COLO668 (cell line): ENCODE measurements at regions not wholly inside any gene's neighbourhood (a gene's known extent, or its start where the extent isn't known, plus 50 kb on each side); places are given as distances from the start of the nearest gene placed in this dataset.
A peak's percentile ranks its signal among the peaks of the same experiment; 100 is the strongest.

Source experiments
- DNase-seq: peaks from one replicate; lab custom pipeline; 2025; ENCODE audit not compliant: unreplicated experiment; lab: John Stamatoyannopoulos, UW

DNA sequence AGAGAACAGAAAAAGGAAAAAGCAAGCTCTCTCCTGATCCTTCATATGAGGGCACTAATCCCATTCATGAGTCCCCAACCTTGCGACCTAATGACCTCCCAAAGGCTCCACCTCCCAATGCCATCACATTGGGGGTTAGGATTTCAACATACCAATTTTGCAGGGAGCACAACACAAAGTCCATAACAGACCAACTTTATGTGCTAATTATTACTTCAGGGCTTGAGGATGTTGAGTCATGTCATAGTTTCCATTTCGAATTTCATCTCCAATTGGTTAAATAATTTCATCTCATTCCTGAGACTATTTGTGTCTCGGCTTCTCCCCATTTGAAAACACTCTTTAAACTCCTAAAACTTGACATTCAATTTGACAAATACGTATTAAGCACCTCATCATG is 69.9 kb upstream of the KLF7 start:
- DNase-seq, result no peak

DNA sequence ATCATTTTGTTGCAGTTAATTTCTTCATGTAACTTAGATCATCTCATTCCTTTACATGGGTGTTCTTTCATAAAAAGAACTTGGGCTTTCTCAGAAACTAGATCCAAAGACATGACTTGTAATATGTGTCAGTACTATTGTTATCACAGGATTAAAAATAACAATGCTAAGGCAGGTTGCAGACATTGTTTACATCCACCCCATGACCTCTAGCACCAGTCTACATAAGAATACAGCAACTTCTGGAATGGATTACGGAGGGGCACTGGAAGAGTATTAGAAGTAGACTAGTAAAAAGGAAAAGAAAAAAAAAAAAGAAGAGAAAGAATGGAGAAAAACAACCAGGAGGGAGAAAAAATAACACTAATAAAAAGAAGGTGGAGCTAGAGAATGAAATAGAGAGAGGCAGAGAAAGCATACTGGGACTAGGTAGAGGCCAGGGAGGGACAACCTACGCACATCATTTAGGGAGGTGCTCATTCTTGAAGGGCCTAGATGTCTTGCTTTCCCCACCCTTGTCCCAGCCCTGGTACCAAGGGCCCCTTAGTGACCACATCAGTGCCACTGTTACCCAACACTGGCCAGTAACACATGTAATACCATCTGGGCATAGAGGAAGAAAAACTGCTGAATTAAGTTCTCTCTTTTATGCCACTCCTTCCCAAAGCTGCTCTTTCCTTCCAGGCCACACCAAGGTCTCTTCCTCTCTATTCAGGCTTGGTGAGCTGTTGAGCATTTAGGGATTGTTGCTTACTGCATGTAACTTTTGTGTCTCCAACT is 70.6 kb upstream of the KLF7 start:
- DNase-seq, result no peak

DNA sequence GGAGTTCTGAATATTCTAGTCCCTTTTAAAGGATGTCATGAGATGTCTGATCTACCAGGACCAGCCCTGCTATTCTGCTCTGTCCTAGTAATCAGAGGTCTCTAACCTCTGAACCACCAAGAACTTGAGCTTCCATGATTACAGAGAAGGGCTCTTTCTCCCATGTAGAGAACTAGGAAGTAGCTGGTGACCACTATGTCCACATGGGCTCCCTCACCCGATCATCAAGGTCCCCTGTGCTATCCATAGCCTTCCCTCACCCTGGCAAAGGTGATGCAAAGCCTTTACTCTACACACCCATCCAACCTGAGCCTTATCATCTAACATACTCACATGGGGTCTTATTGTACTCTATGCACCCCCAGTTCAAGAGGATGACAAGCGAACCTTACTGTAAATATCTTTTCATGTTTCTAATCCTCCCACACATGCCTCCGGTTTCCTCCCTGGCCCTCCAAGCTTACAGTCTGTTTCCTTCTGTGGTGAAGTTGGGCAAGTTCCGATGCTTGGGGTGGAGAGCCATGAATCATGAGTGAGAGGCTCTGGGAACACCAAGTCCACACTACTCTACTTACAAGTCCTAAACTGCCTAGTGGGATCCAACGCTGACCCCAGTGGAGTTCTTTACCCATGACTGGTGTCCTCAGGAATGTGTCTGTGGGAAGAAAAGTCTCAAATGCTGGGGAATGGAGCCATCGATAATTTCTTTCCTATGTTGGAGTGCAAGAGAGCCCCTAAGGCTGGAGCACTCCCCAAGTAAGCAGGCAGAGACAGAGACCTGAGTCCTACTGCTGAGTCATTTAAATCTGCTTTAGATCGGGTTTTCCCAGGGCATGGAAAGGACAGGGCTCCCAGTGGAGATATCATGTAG is 73.3 kb upstream of the KLF7 start:
- no peak for DNase-seq

DNA sequence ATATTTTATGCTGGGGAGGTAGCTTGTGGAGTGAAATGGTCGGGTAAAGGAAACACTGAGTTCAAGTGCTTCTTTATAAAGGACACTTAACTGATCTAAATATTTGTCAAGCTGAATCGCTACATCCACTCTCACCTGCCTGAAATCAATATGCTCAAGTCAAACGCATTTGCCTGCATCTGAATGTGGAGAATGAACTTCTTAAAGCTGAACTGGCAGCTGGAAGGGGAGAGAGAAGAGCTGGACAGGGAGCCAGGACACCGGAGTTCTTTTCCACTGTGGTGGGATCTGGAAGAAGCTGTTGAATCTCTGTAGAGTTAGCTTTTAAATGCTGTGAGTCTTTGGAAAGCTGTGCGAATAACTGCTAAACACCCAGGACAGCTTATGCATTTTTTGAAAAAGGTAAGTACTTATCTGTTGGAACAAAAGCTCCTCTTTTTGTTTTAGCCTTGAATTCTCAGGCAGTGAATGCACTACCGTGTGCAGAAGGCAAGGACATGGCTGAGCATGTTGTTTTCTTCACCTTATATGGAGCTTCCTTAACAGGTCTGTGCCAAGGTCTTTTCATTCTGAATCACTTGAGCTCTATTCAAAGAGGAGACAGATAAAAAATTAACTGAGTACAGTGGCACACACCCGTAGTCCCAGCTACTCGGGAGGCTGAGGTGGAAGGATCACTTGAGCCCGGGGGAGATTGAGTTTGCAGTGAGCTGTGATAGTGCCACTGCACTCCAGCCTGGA is 74.2 kb upstream of the KLF7 start:
- DNase-seq, result peak; percentile 18

DNA sequence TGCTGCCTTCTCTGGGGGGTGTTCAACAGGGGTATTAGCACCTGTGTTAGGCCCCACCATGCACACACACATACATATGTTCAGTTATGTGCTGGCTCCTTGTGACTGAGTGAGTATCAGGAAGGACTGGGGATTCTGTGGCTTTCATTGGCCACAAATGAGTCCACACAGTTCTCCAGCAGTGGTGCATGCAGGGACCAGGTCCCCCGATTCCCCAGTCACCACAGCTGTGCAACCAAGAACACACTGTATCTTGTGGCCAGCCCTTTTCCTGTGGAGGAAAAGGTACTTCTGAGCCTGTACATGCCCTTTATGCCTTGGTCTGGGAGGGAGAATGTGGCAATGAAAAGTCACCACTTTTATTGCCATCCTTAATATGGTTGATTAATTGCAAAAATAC is 74.9 kb upstream of the KLF7 start:
- no peak for DNase-seq

DNA sequence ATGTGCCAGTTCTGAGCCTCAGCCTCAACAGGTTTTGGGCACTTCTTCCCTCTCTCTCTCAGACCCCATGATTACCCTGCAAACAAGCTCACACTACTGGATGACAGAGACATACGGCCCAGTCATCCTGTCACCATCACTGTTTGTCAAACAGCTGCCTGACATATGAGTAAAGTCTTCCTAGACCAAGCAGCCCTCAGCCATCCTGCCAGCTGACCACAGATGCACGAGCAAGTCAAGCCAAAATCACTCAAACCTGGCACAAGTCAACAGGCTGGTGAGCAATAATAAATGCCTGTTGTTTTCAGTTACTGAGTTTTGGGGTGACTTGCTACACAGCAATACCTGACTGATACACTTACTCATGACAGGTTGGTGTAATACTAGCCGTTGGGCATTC is 75.5 kb upstream of the KLF7 start:
- DNase-seq, result no peak

DNA sequence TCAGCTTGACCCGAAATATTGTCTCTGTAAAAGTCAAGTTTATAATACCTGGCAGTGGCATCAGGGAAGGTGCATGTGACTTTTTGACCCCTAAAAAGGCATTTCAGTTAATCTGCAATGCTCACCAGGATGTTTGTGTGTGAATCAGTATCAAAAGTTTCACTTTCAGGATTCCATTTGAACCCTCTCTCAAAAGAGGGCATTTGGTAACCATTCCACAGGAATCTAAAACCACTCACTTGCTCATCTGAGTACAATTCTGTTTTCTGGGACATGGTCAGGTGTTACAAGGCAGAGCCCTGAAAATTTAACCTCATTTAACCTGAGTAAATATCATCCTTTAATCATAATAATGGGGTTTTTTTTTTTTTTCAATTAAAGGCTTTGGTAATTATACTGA is 77.9 kb upstream of the KLF7 start:
- DNase-seq, result no peak

DNA sequence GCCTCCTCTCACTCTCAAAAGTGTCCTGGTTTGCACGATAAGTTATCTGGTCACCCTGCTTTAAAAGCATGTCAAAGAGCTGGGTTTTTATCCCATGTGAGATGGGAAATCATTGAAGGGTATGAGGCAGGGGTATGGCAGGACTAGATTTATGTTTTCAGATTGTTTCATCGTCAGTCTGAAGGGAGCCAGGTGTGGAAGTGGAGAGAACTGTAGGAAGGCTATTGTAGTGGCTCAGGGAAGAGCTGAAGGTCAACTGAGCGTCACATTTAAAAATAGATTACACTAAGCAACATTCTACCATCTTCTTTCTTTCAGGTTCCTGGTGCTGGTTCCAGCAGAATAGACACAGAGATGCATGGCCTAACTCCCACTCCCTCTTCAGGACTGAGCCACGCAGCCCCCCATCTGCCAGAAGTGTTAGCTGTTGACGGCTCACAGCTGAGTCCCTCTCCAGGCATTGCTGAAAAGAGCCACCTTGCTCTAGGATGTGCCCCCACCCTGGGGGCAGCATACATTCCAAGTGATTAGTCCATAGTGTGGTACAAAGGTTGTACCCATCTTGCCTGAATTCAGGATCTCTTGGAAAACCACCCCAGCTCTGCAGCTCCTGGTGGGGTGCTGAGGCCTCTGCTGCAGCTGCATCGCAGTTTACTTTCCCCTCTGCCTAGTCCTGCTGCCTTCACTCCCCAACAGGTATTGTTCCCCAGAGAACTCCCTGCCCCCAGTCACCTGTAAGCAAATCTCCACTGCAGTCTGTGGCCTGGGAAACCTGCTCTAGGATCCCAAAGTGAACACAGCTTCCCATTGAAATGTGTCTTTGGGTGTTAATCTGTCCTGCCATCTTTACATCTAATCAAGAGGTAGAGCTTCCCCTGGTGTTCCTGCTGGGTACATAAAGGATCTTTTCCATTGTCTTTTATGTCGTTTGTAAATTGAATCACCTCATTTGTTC is 79.5 kb upstream of the KLF7 start:
- peak; percentile 75 for DNase-seq

DNA sequence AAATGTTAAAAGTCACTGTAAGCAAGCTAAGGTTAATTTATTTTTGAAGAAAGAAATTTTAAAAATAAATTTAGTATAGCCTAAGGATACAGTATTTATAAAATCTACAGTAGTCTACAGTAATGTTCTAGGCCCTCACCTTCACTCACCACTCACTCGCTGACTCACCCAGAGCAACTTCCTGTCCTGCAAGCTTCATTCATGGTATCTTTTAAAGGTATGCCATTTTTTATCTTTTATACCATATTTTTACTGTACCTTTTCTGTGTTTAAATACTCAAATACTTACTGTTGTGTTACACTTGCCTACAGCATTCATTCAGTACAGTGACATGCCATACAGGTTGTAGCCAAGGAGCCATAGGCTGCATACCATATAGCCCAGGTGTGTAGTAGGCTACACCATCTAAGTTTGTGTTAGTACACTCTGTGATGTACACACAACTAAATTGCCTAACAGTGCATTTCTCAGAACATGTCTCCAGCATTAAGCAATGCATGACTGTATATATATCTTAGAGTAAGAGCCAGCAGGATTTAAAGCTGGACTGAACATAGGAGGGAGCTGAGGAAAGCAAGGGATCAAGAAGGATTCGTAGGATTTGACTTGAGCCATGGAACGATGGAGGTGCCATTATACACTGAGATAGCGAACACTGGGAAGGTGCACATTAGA is 83.1 kb upstream of the KLF7 start:
- DNase-seq, result no peak

DNA sequence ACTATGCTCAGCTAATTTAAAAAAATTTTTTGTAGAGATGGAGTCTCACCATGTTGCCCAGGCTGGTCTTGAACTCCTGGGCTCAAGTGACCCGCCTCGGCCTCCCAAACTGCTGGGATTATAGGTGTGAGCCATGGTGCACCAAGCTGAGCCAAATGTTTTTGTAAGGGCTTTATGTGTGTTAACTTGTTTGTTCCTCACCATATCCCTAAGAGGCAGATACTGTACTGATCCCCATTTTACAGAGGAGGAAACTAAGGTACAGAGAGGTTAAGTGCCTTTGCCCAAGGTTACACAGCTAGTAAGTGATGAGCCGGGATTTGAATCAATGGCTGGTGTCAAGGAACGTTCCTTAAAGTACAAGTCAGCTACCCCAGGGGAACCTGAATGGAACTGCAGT is 85.3 kb upstream of the KLF7 start:
- DNase-seq, result no peak

DNA sequence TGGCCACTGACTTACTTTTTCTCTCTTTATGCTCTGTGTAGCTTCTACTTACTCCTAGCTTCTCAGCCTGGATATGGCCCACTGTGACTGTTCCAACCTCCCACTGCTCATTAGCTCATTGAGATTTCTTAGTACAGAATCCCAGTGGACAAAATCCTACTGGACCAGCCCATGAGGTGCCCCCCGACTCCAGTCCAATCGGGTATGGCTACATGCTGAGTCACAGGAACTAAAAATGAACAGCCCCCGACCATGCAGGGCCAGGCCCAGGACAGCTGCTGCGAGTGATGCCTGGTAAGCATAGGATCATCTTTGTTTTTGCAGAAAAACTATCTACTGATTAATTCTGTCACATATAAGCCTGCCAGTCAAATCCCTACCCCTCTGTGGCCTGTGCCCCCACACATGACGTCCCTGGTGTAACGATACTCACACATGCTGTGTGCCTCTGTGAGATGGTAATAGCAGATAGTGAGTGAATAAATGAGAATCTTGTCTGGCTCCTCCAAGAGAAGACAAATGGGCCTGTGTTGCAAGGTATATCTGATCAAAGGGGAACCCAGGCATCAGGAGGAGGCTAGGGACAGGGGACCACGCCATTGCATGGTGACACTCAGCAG is 85.9 kb upstream of the KLF7 start:
- no peak for DNase-seq

DNA sequence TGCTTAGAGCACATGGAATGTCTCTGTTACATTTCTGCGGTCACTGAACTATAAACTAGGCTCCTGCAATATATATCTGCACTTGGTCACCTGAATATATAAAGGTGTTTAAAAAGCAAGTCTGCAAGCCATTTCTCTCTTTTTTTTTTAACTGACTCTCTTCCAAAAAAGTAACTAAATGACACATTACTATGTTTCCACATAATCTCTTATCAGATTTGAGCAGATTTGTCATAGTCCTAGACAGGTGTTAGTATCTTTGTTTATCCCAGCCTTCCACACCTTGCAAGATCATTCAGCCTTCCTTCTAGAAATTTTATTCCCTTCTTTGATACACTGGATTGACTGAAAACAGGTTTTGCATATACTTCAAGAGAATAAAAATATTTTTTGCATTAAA is 86.7 kb upstream of the KLF7 start:
- no peak for DNase-seq

DNA sequence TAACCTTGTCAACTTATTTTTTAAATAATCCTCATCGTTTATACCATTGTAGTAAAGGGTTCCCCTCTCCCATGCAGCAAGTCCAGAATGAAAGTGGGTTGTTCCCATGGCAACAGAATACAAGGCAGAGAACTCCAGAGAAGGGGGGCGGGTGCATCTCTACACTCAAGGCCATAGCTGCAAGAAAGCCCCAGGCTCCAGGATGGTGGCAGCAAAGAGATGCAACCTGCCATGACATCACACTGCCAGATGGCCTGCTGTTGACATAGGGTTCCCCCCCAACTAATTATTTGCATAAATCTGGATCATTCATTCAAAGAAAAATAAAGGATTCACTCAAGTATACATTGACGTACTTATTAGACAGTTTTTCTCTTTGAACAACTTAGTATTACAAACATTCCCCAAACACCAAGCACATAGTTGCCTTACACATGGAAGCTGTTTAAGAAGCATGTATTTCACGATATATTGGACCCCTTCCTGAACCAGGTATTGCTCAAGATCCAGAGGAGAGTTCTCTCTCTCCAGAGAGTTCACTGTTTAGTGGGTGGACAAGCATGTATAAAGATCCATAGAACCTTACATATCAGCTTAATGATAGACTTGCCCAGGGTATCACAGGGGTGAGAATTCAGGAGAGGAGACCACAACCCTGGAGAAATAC is 87.4 kb upstream of the KLF7 start:
- DNase-seq, result peak; percentile 28

DNA sequence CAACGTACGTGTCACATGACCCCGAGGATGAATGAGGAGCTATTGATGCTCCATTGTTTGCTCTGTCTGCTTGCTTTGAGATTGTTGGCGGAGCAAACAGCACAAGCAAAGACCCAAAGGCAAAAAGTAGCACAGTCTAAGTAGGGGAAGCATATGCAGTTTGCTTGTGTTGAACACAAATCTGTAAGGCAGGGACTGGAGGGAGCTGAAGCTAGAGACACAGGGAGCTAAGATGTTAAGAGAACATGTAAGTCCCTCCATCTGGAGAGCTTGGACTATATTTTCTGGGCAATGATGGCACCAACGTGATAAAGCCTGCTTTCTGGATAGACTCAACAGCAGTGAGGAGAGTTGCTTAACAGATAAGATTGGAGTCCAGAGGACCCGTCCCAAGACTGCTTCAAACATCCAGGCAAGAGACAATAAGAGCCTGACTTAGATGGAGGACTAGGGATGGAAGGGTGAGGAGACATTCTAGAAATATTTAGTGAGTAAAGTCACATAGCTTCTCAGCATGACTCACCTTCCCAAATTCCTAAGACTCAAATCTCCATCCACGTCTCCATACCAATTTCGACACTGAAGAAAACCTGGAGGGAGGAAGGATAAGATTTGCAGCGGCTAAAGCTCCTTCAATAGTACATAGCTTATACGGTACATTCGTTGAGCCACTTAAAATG is 88.1 kb upstream of the KLF7 start:
- DNase-seq, result no peak

DNA sequence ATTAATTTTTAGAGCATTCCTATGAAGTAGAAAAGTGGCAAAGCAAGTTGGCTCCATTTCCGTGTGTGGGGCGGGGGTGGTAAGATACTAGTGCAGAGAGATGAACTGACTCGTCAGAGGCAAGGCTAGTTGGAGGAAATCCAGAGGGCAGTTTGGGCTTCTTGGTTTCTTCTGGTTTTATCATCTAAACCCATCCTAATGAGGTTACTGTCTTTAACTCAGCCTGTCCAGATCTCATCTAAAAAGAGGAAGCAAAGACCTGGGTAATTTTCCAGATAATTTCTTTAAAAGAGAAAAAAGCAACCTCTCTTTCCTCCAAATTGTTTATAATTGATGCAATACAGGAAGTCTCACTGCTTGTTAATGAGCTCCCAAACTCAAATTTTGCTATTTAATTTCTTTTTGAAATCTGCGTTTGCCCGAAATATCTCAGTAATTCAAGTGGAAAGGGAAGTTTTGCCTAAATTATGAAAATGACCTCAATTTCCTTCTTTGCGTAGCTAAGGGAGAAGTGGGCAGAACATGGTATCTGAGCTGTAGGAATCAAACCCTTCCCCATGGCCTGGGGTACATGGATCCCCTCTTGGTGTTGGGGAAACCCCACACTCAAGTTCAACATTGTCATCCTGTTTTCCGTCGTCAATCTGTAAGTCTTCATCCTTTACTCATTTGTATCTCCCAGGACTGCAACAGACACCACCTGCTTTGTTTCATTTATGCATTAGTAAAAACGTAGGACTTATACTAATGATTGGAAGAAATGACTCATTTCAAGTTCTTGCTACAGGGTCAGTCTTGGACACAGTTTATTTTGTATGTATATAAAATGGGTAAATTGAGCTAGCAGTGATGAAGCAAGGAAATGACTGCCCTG is 89.1 kb upstream of the KLF7 start:
- DNase-seq, result no peak

DNA sequence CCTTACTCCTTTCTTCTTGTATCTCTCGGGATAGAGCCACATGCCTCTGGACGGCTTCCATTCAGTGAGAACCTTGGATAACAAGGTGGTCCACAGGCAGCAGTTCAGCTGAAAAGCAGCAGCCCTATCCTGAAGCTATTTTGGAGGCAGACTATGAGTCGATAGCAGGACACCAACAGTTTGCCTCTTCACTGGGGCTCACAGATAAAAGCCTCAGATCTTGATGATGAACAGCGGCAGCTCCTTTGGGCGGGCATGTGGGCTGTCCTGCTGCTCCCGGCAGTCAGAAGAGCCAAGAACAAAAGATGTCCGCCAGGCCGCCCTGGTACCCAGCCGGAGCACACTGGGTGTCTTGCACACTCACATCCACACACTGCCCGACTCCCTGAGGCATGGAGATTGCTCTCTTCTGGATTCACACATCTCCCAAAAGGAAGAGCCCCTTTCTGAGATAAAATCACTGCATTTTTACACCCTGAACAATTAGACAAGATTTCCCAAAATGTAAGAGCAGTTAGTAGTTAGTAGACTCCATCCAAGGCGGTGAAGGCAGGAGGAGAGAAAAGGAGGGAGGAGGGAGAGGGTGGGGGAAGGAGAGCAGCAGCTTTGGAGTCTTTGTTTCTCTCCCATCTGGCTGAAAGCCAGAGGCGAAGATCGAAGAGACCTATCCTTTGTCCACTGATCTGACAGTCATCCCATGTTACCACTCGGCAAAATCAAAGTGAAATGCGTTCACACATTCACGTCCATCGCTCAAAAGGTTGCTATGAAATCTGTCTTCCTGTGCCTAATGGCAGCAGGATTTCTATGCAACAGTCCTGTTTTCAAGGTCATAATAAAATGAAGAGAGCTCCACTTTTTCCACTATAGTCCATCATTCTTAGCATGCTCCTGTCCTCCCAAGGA is 90.1 kb upstream of the KLF7 start:
- DNase-seq, result no peak
